RWPE2 (cell line): ENCODE measurements at regions not wholly inside any gene's neighbourhood (a gene's known extent, or its start where the extent isn't known, plus 50 kb on each side); places are given as distances from the start of the nearest gene placed in this dataset.
A peak's percentile ranks its signal among the peaks of the same experiment; 100 is the strongest.

ENCODE experiments used
- ATAC-seq: fragments of 200-7000 bp; cut with Tn5 transposase; 3 replicates; pipeline ENCODE4 v1.9.1; 2021; ENCODE audit warnings: low read depth
- DNase-seq: peaks from one replicate; pipeline ENCODE4 v3.0.0-alpha.2; 2020; ENCODE audit warnings: low spot score
- H3K27ac ChIP-seq: fragments of 450-650 bp; 2 replicates; pipeline ENCODE4 v1.5.1; 2017; ENCODE audit warnings: mild to moderate bottlenecking; ENCODE audit not compliant: poor library complexity, severe bottlenecking
- H3K27me3 ChIP-seq: fragments of 250-450 bp; sonication (Bioruptor Pico); 2 replicates; pipeline ENCODE4 v1.5.1; 2021; ENCODE audit warnings: mild to moderate bottlenecking, moderate library complexity; ENCODE audit not compliant: insufficient read depth, poor library complexity, severe bottlenecking
- H3K36me3 ChIP-seq: fragments of 250-450 bp; sonication (Bioruptor Pico); 2 replicates; pipeline ENCODE4 v1.5.1; 2020; ENCODE audit warnings: low read depth, mild to moderate bottlenecking, moderate library complexity
- H3K4me1 ChIP-seq: fragments of 250-450 bp; sonication (Bioruptor Pico); 2 replicates; pipeline ENCODE4 v1.5.1; 2021; ENCODE audit warnings: mild to moderate bottlenecking, moderate library complexity; ENCODE audit not compliant: insufficient read depth, poor library complexity, severe bottlenecking
- H3K4me3 ChIP-seq: fragments of 250-450 bp; sonication (Bioruptor Pico); 2 replicates; pipeline ENCODE4 v1.5.1; 2021; ENCODE audit warnings: mild to moderate bottlenecking, moderate library complexity; ENCODE audit not compliant: severe bottlenecking
- H3K9me3 ChIP-seq: fragments of 250-450 bp; sonication (Bioruptor Pico); 2 replicates; pipeline ENCODE4 v1.5.1; 2021; ENCODE audit warnings: mild to moderate bottlenecking, moderate library complexity; ENCODE audit not compliant: severe bottlenecking
- TF ChIP-seq, protein P1 (sequence below): fragments of 450-650 bp; IDR thresholded peaks from one replicate; pipeline ENCODE4 v1.5.1; 2017; ENCODE audit warnings: mild to moderate bottlenecking, moderate library complexity; ENCODE audit not compliant: poor library complexity, severe bottlenecking

- Histone ChIP-seq H3K27ac (no peak overlapping the region), H3K27me3 (no peaks in the 10 kb centered on the region), H3K4me1 (no peaks in the 10 kb centered on the region), H3K4me3 (no peak overlapping the region), H3K9me3 (no peaks in the 10 kb centered on the region), H3K36me3 (no peaks in the 10 kb centered on the region)
- no peak for ATAC-seq
- TF ChIP-seq, protein P1, sequence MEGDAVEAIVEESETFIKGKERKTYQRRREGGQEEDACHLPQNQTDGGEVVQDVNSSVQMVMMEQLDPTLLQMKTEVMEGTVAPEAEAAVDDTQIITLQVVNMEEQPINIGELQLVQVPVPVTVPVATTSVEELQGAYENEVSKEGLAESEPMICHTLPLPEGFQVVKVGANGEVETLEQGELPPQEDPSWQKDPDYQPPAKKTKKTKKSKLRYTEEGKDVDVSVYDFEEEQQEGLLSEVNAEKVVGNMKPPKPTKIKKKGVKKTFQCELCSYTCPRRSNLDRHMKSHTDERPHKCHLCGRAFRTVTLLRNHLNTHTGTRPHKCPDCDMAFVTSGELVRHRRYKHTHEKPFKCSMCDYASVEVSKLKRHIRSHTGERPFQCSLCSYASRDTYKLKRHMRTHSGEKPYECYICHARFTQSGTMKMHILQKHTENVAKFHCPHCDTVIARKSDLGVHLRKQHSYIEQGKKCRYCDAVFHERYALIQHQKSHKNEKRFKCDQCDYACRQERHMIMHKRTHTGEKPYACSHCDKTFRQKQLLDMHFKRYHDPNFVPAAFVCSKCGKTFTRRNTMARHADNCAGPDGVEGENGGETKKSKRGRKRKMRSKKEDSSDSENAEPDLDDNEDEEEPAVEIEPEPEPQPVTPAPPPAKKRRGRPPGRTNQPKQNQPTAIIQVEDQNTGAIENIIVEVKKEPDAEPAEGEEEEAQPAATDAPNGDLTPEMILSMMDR, result no peak
- no peak for DNase-seq
These were observed 1228.1 kb upstream of the GYPC start for GRCh38 chr2:125427721-125428315.

GRCh38 chr2:125444106-125444505 is 1211.9 kb upstream of the GYPC start:
- DNase-seq, result no peak
- H3K36me3 ChIP-seq, result no peaks in the 10 kb centered on the region
- no peaks in the 10 kb centered on the region for H3K4me1 ChIP-seq
- ATAC-seq, result no peak
- TF ChIP-seq, protein P1, result no peak
- no peaks in the 10 kb centered on the region for H3K27me3 ChIP-seq
- H3K9me3 ChIP-seq, result no peaks in the 10 kb centered on the region
- no peak overlapping the region for H3K4me3 ChIP-seq
- H3K27ac ChIP-seq, result no peak overlapping the region

GRCh38 chr2:125445495-125445894 is 1210.5 kb upstream of the GYPC start:
- Histone ChIP-seq H3K4me3 (no peak overlapping the region), H3K4me1 (no peaks in the 10 kb centered on the region), H3K27ac (no peak overlapping the region), H3K36me3 (no peaks in the 10 kb centered on the region), H3K9me3 (no peaks in the 10 kb centered on the region), H3K27me3 (no peaks in the 10 kb centered on the region)
- ATAC-seq (no peak), DNase-seq (no peak)
- TF ChIP-seq, protein P1, result no peak

- TF ChIP-seq, protein P1, result no peak
- no peaks in the 10 kb centered on the region for H3K4me1 ChIP-seq
These were observed 1205.9 kb upstream of the GYPC start for GRCh38 chr2:125450092-125450491.

GRCh38 chr2:125455110-125455509 is 1200.8 kb upstream of the GYPC start:
- DNase-seq (no peak), ATAC-seq (peak; percentile 23; the same call in 1 of the 3 replicates)
- H3K4me1 ChIP-seq, result no peaks in the 10 kb centered on the region
- TF ChIP-seq, protein P1, result no peak
- H3K4me3 ChIP-seq, result no peak overlapping the region
- H3K27me3 ChIP-seq, result no peaks in the 10 kb centered on the region
- no peaks in the 10 kb centered on the region for H3K9me3 ChIP-seq
- H3K27ac ChIP-seq, result no peak overlapping the region
- H3K36me3 ChIP-seq, result no peaks in the 10 kb centered on the region

More at GRCh38 chr2:125450092-125450491, 1205.9 kb upstream of the GYPC start:
- Histone ChIP-seq H3K27ac (no peak overlapping the region), H3K36me3 (no peaks in the 10 kb centered on the region), H3K27me3 (no peaks in the 10 kb centered on the region), H3K9me3 (no peaks in the 10 kb centered on the region), H3K4me3 (no peak overlapping the region)
- ATAC-seq, result no peak
- DNase-seq, result no peak
